DMS153 treated with DMSO at 0.1 percent for 48 hours (cell line): ENCODE measurements at regions not wholly inside any gene's neighbourhood (a gene's known extent, or its start where the extent isn't known, plus 50 kb on each side); places are given as distances from the start of the nearest gene placed in this dataset.

Experiments
- DNase-seq: peaks from one replicate; lab custom pipeline; 2025; ENCODE audit not compliant: unreplicated experiment; lab: John Stamatoyannopoulos, UW

GRCh38 chr4:58216461-58216860 is 1106.3 kb upstream of the IGFBP7 start:
- DNase-seq: no peak

GRCh38 chr4:58214376-58214775 is 1104.2 kb upstream of the IGFBP7 start:
- no peak for DNase-seq

GRCh38 chr4:58209551-58209950 is 1099.4 kb upstream of the IGFBP7 start:
- DNase-seq: no peak

- no peak for DNase-seq
Observed at GRCh38 chr4:58209001-58209400, 1098.8 kb upstream of the IGFBP7 start.

GRCh38 chr4:58205446-58206235 is 1095.5 kb upstream of the IGFBP7 start:
- DNase-seq: no peak

GRCh38 chr4:58192217-58192616 is 1082.0 kb upstream of the IGFBP7 start:
- no peak for DNase-seq

GRCh38 chr4:58191109-58191508 is 1080.9 kb upstream of the IGFBP7 start:
- no peak for DNase-seq

GRCh38 chr4:58188316-58188715 is 1078.1 kb upstream of the IGFBP7 start:
- DNase-seq: no peak

GRCh38 chr4:58175024-58175423 is 1064.8 kb upstream of the IGFBP7 start:
- no peak for DNase-seq

GRCh38 chr4:58166490-58166889 is 1056.3 kb upstream of the IGFBP7 start:
- DNase-seq: no peak

GRCh38 chr4:58163156-58163555 is 1053.0 kb upstream of the IGFBP7 start:
- no peak for DNase-seq

- no peak for DNase-seq
Observed at GRCh38 chr4:58149404-58150085, 1039.4 kb upstream of the IGFBP7 start.

GRCh38 chr4:58144721-58145120 is 1034.5 kb upstream of the IGFBP7 start:
- no peak for DNase-seq

GRCh38 chr4:58138786-58139668 is 1028.8 kb upstream of the IGFBP7 start:
- no peak for DNase-seq

- DNase-seq: no peak
Observed at GRCh38 chr4:58136604-58137003, 1026.4 kb upstream of the IGFBP7 start.

- DNase-seq: no peak
Observed at GRCh38 chr4:58127680-58128079, 1017.5 kb upstream of the IGFBP7 start.

- no peak for DNase-seq
Observed at GRCh38 chr4:58119298-58119697, 1009.1 kb upstream of the IGFBP7 start.

- no peak for DNase-seq
Observed at GRCh38 chr4:58113126-58113525, 1002.9 kb upstream of the IGFBP7 start.

GRCh38 chr4:58111818-58112217 is 1001.6 kb upstream of the IGFBP7 start:
- no peak for DNase-seq

- no peak for DNase-seq
Observed at GRCh38 chr4:58093352-58093751, 983.2 kb upstream of the IGFBP7 start.

- DNase-seq: no peak
Observed at GRCh38 chr4:58090539-58090938, 980.4 kb upstream of the IGFBP7 start.

- no peak for DNase-seq
Observed at GRCh38 chr4:58081356-58081755, 971.2 kb upstream of the IGFBP7 start.
